GM23338 (cell line): ENCODE measurements at regions not wholly inside any gene's neighbourhood (a gene's known extent, or its start where the extent isn't known, plus 50 kb on each side); places are given as distances from the start of the nearest gene placed in this dataset.

Source experiments
- ATAC-seq: fragments of 200-7000 bp; cut with Tn5 transposase; 3 replicates; pipeline ENCODE4 v1.9.1; 2020
- DNase-seq: peaks from one replicate; pipeline ENCODE4 v3.0.0-alpha.2; 2015; ENCODE audit warnings: low spot score
- H2AFZ ChIP-seq: fragments of 200-600 bp; sonication (generic); 2 replicates; pipeline ENCODE4 v1.8.0; 2016; ENCODE audit warnings: antibody characterized with exemption, mild to moderate bottlenecking, moderate library complexity
- H3F3A ChIP-seq: fragments of 200-600 bp; sonication (generic); replicated peaks from 2 replicates; pipeline ENCODE4 v1.8.0; 2017; ENCODE audit warnings: antibody characterized with exemption, mixed run types, low read depth
- H3K27ac ChIP-seq: fragments of 200-600 bp; sonication (generic); 2 replicates; pipeline ENCODE4 v1.6.1; 2016; ENCODE audit warnings: low read depth
- H3K27me3 ChIP-seq: fragments of 200-600 bp; sonication (generic); 2 replicates; pipeline ENCODE4 v1.8.0; 2016; ENCODE audit warnings: mild to moderate bottlenecking, mixed run types, moderate library complexity; ENCODE audit not compliant: insufficient read depth
- H3K36me3 ChIP-seq: fragments of 200-600 bp; sonication (generic); 2 replicates; pipeline ENCODE4 v1.8.0; 2016; ENCODE audit warnings: mild to moderate bottlenecking; ENCODE audit not compliant: insufficient read depth
- H3K4me1 ChIP-seq: fragments of 200-600 bp; sonication (generic); 2 replicates; pipeline ENCODE4 v1.8.0; 2016; ENCODE audit warnings: mild to moderate bottlenecking, moderate library complexity; ENCODE audit not compliant: insufficient read depth
- H3K4me2 ChIP-seq: fragments of 200-600 bp; sonication (generic); 2 replicates; pipeline ENCODE4 v1.7.1; 2017; ENCODE audit warnings: mixed run types
- H3K4me3 ChIP-seq: fragments of 200-600 bp; sonication (generic); 2 replicates; pipeline ENCODE4 v1.6.1; 2016; ENCODE audit warnings: mixed run types
- H3K79me2 ChIP-seq: fragments of 200-600 bp; sonication (generic); replicated peaks from 2 replicates; pipeline ENCODE4 v1.8.0; 2017; ENCODE audit warnings: mild to moderate bottlenecking; ENCODE audit not compliant: insufficient read depth
- H3K9me2 ChIP-seq: fragments of 200-600 bp; sonication (generic); 2 replicates; pipeline ENCODE4 v1.8.0; 2017; ENCODE audit not compliant: insufficient read depth
- H4K20me1 ChIP-seq: fragments of 200-600 bp; sonication (generic); replicated peaks from 2 replicates; pipeline ENCODE4 v1.8.0; 2017; ENCODE audit warnings: mild to moderate bottlenecking; ENCODE audit not compliant: insufficient read depth
- H3K27ac Mint-ChIP-seq: 2 replicates; pipeline ENCODE4 v1.8.0; 2020; ENCODE audit warnings: inconsistent platforms, mild to moderate bottlenecking, moderate library complexity, mixed read lengths
- H3K27me3 Mint-ChIP-seq: 3 replicates; pipeline ENCODE4 v1.8.0; 2022; ENCODE audit warnings: low read depth, mild to moderate bottlenecking, moderate library complexity, mixed read lengths, inconsistent platforms; ENCODE audit not compliant: insufficient read depth, poor library complexity
- H3K36me3 Mint-ChIP-seq: 3 replicates; pipeline ENCODE4 v1.8.0; 2021; ENCODE audit warnings: low read depth, mild to moderate bottlenecking, inconsistent platforms, moderate library complexity, mixed read lengths
- H3K4me1 Mint-ChIP-seq: 3 replicates; pipeline ENCODE4 v1.8.0; 2020; ENCODE audit warnings: mild to moderate bottlenecking, inconsistent platforms, mixed read lengths
- H3K4me3 Mint-ChIP-seq: 3 replicates; pipeline ENCODE4 v1.8.0; 2021; ENCODE audit warnings: moderate library complexity, mild to moderate bottlenecking, inconsistent platforms, mixed read lengths
- H3K9me3 Mint-ChIP-seq: 3 replicates; pipeline ENCODE4 v1.8.0; 2020; ENCODE audit warnings: moderate library complexity, mild to moderate bottlenecking, inconsistent platforms, mixed read lengths
- CREB1 ChIP-seq: fragments of 250-450 bp; sonication (Bioruptor Pico); IDR thresholded peaks from 2 replicates; pipeline ENCODE4 v1.5.0; 2020; ENCODE audit warnings: low read depth, mild to moderate bottlenecking, moderate library complexity
- CTCF ChIP-seq, 2 experiments: fragments of 200-600 bp in 1 of 2; sonication (generic) in 1 of 2; conservative IDR thresholded peaks; 2 replicates each; pipeline versions ENCODE4 v1.5.1 to v1.6.1; 2016 to 2017; ENCODE audit warnings: antibody characterized with exemption in 2 of 2, low read depth in 2 of 2, mild to moderate bottlenecking in 2 of 2, moderate library complexity in 1 of 2
- EZH2 ChIP-seq: fragments of 200-600 bp; sonication (generic); IDR thresholded peaks from one replicate; pipeline ENCODE4 v1.8.0; 2017; ENCODE audit warnings: antibody characterized with exemption, mild to moderate bottlenecking, low read depth; ENCODE audit not compliant: unreplicated experiment
- JUNB ChIP-seq: IDR thresholded peaks from one replicate; pipeline ENCODE4 v1.6.1; 2016; ENCODE audit warnings: antibody characterized with exemption; ENCODE audit not compliant: unreplicated experiment
- NANOG ChIP-seq: IDR thresholded peaks from 2 replicates; pipeline ENCODE4 v1.6.1; 2016; ENCODE audit warnings: antibody characterized with exemption, borderline replicate concordance
- POLR2AphosphoS5 ChIP-seq: IDR thresholded peaks from 2 replicates; pipeline ENCODE4 v1.6.1; 2016; ENCODE audit warnings: antibody characterized with exemption, low read depth
- REST ChIP-seq: IDR thresholded peaks from one replicate; pipeline ENCODE4 v1.6.1; 2018; ENCODE audit warnings: antibody characterized with exemption; ENCODE audit not compliant: unreplicated experiment

GRCh38 chr6:146875927-146876270 lies 277.1 kb downstream of the ADGB start:
- Histone ChIP-seq H3K4me1 (no peaks in the 10 kb centered on the region), H3F3A (no peaks in the 10 kb centered on the region), H3K79me2 (no peaks in the 10 kb centered on the region), H3K27me3 (no peaks in the 10 kb centered on the region), H3K36me3 (no peaks in the 10 kb centered on the region), H3K9me2 (no peaks in the 10 kb centered on the region), H3K4me2 (no peak overlapping the region), H3K27ac (no peak overlapping the region), H3K4me3 (no peak overlapping the region), H4K20me1 (no peaks in the 10 kb centered on the region), H2AFZ (0 out of 2 replicates have a peak overlapping the region, but pooled peaks have one; percentile 29)
- Mint-ChIP-seq H3K27me3 (no peaks in the 10 kb centered on the region), H3K27ac (0 out of 2 replicates have a peak overlapping the region, but pooled peaks have one; percentile 6), H3K4me1 (peaks cover 3% of the 10 kb centered on the region; the same call in 2 of the 3 replicates), H3K36me3 (no peaks in the 10 kb centered on the region), H3K4me3 (no peak overlapping the region), H3K9me3 (no peaks in the 10 kb centered on the region)
- DNase-seq (no peak), ATAC-seq (no peak)
- TF ChIP-seq REST (no peak), CTCF (conservative IDR thresholded peaks at IDR 0.05; ENCODE audit: low read depth in 2 of 2) (no peak), CREB1 (CRISPR knock-in tag) (no peak)

- DNase-seq = no peak
- Histone ChIP-seq H3K36me3 (no peaks in the 10 kb centered on the region), H4K20me1 (no peaks in the 10 kb centered on the region), H3K4me2 (no peak overlapping the region), H2AFZ (0 out of 2 replicates have a peak overlapping the region, but pooled peaks have one; percentile 29), H3F3A (no peaks in the 10 kb centered on the region), H3K4me3 (no peak overlapping the region), H3K4me1 (0 out of 2 replicates have a peak, but pooled peaks cover 4% of the 10 kb centered on the region), H3K79me2 (no peaks in the 10 kb centered on the region), H3K27me3 (no peaks in the 10 kb centered on the region), H3K9me2 (no peaks in the 10 kb centered on the region), H3K27ac (no peak overlapping the region)
- 0 out of 2 replicates have a peak overlapping the region, but pooled peaks have one; percentile 6 for H3K27ac Mint-ChIP-seq
- no peak overlapping the region for H3K4me3 Mint-ChIP-seq
- H3K4me1 Mint-ChIP-seq = peaks cover 8% of the 10 kb centered on the region
- no peaks in the 10 kb centered on the region for H3K36me3 Mint-ChIP-seq
- no peaks in the 10 kb centered on the region for H3K9me3 Mint-ChIP-seq
- no peaks in the 10 kb centered on the region for H3K27me3 Mint-ChIP-seq
- ATAC-seq = no peak
- no peak for TF ChIP-seq POLR2AphosphoS5
- TF ChIP-seq JUNB = no peak
- no peak for TF ChIP-seq REST
- TF ChIP-seq EZH2 = no peak
- no peak for TF ChIP-seq NANOG
Measured at GRCh38 chr6:146876271-146877151, 277.7 kb downstream of the ADGB start.
